ENCODE measurements at regions not wholly inside any gene's neighbourhood (a gene's known extent, or its start where the extent isn't known, plus 50 kb on each side); places are given as distances from the start of the nearest gene placed in this dataset.

GRCh38 chr3:188046561-188047211 is 107.3 kb upstream of the LPP start:
- TF ChIP-seq EZH2 (IDR thresholded peaks at IDR 0.05; ENCODE audit: borderline replicate concordance, control insufficient read depth, low read depth, low read length): no peak
- no peak for TF ChIP-seq HCFC1 (IDR thresholded peaks at IDR 0.05; ENCODE audit: low read length)
- no peak for TF ChIP-seq FOS (IDR thresholded peaks at IDR 0.05; ENCODE audit: borderline replicate concordance, extremely low read depth, insufficient read length)
- TF ChIP-seq FOXK2 (IDR thresholded peaks at IDR 0.05): no peak
- TF ChIP-seq, protein P1, sequence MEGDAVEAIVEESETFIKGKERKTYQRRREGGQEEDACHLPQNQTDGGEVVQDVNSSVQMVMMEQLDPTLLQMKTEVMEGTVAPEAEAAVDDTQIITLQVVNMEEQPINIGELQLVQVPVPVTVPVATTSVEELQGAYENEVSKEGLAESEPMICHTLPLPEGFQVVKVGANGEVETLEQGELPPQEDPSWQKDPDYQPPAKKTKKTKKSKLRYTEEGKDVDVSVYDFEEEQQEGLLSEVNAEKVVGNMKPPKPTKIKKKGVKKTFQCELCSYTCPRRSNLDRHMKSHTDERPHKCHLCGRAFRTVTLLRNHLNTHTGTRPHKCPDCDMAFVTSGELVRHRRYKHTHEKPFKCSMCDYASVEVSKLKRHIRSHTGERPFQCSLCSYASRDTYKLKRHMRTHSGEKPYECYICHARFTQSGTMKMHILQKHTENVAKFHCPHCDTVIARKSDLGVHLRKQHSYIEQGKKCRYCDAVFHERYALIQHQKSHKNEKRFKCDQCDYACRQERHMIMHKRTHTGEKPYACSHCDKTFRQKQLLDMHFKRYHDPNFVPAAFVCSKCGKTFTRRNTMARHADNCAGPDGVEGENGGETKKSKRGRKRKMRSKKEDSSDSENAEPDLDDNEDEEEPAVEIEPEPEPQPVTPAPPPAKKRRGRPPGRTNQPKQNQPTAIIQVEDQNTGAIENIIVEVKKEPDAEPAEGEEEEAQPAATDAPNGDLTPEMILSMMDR (IDR thresholded peaks at IDR 0.05 in 2 of 3, conservative IDR thresholded peaks at IDR 0.05 in 1 of 3; ENCODE audit: control insufficient read depth in 2 of 3, extremely low read depth in 1 of 3, insufficient read depth in 1 of 3, low read depth in 3 of 3, low read length in 3 of 3): no peak
- TF ChIP-seq POLR2A (IDR thresholded peaks at IDR 0.05; ENCODE audit: low read depth, low read length): no peak
